ENCODE measurements at regions not wholly inside any gene's neighbourhood (a gene's known extent, or its start where the extent isn't known, plus 50 kb on each side); places are given as distances from the start of the nearest gene placed in this dataset.

- Histone ChIP-seq H2AFZ (ENCODE audit: low read length) (no peak overlapping the region), H3K56ac (replicated peaks; ENCODE audit: insufficient read length, low read depth, low read length) (no peak overlapping the region)
- no peak for FAIRE-seq
- TF ChIP-seq, protein P1, sequence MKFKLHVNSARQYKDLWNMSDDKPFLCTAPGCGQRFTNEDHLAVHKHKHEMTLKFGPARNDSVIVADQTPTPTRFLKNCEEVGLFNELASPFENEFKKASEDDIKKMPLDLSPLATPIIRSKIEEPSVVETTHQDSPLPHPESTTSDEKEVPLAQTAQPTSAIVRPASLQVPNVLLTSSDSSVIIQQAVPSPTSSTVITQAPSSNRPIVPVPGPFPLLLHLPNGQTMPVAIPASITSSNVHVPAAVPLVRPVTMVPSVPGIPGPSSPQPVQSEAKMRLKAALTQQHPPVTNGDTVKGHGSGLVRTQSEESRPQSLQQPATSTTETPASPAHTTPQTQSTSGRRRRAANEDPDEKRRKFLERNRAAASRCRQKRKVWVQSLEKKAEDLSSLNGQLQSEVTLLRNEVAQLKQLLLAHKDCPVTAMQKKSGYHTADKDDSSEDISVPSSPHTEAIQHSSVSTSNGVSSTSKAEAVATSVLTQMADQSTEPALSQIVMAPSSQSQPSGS (IDR thresholded peaks at IDR 0.05; ENCODE audit: low read length) = no peak
- TF ChIP-seq TAF7 (optimal IDR thresholded peaks at IDR 0.05; ENCODE audit: borderline replicate concordance, low read depth, low read length) = no peak
- TF ChIP-seq KDM1A (IDR thresholded peaks at IDR 0.05; ENCODE audit: borderline replicate concordance, low read length) = no peak
- no peak for TF ChIP-seq MAFK (IDR thresholded peaks at IDR 0.05; ENCODE audit: low read depth, low read length)
- no peak for TF ChIP-seq BRCA1 (IDR thresholded peaks at IDR 0.05; ENCODE audit: low read depth, low read length)
- TF ChIP-seq TEAD4 (IDR thresholded peaks at IDR 0.05; ENCODE audit: low read depth, low read length) = no peak
- no peak for TF ChIP-seq EGR1 (IDR thresholded peaks at IDR 0.05; ENCODE audit: borderline replicate concordance, low read depth, low read length)
- no peak for TF ChIP-seq TAF1 (IDR thresholded peaks at IDR 0.05; ENCODE audit: low read depth, low read length)
- TF ChIP-seq KDM4A (IDR thresholded peaks at IDR 0.05; ENCODE audit: low read depth, low read length, severe bottlenecking) = no peak
- no peak for TF ChIP-seq RBBP5 (IDR thresholded peaks at IDR 0.05; ENCODE audit: borderline replicate concordance, low read depth, low read length)
- TF ChIP-seq RXRA (IDR thresholded peaks at IDR 0.05; ENCODE audit: insufficient read depth, low read depth, low read length) = no peak
- no peak for TF ChIP-seq SRF (IDR thresholded peaks at IDR 0.05; ENCODE audit: low read depth, low read length)
- no peak for TF ChIP-seq SP2 (IDR thresholded peaks at IDR 0.05; ENCODE audit: low read length)
- no peak for TF ChIP-seq CTBP2 (IDR thresholded peaks at IDR 0.05; ENCODE audit: borderline replicate concordance, insufficient read depth, insufficient read length, low read length)
- no peak for TF ChIP-seq ASH2L (IDR thresholded peaks at IDR 0.05; ENCODE audit: low read length)
- TF ChIP-seq POLR2AphosphoS5 (IDR thresholded peaks at IDR 0.05; ENCODE audit: low read depth, low read length) = no peak
Measured at GRCh38 chr17:71068408-71068750, 899.0 kb downstream of the KCNJ2 start.

More at GRCh38 chr17:71068408-71068750, 899.0 kb downstream of the KCNJ2 start:
- Histone ChIP-seq H4K91ac (replicated peaks; ENCODE audit: insufficient read length, low read length) (no peak overlapping the region), H3K14ac (ENCODE audit: insufficient read length) (no peak overlapping the region), H3K23me2 (ENCODE audit: low read depth, low read length) (no peaks in the 10 kb centered on the region), H2BK120ac (replicated peaks; ENCODE audit: low read depth, low read length) (no peak overlapping the region), H3K9ac (replicated peaks in 1 of 4; ENCODE audit: extremely low read depth in 1 of 4, low read depth in 3 of 4, low read length in 3 of 4) (no peak overlapping the region), H3K18ac (ENCODE audit: extremely low read depth, low read length) (no peak overlapping the region), H3K4ac (replicated peaks; ENCODE audit: insufficient read length, low read depth, low read length) (no peak overlapping the region), H3K27ac (ENCODE audit: low read depth, low read length) (no peak overlapping the region), H4K5ac (ENCODE audit: insufficient read length, low read depth, low read length) (no peak overlapping the region), H3K23ac (ENCODE audit: insufficient read length) (no peak overlapping the region), H4K20me1 (replicated peaks in 1 of 2; ENCODE audit: control insufficient read depth in 1 of 2, insufficient read depth in 2 of 2, low read length in 2 of 2) (no peaks in the 10 kb centered on the region), H3K4me2 (ENCODE audit: insufficient read depth in 1 of 2, low read depth in 2 of 2, low read length in 2 of 2) (no peak overlapping the region), H4K8ac (ENCODE audit: extremely low read depth, insufficient read depth, low read length) (no peak overlapping the region), H3K4me1 (replicated peaks in 1 of 4; ENCODE audit: control insufficient read depth in 3 of 4, insufficient read depth in 4 of 4, low read length in 3 of 4) (no peaks in the 10 kb centered on the region), H2BK12ac (ENCODE audit: low read depth, low read length) (no peak overlapping the region), H3K79me1 (ENCODE audit: low read depth, low read length) (no peaks in the 10 kb centered on the region), H3K4me3 (ENCODE audit: extremely low read depth in 1 of 4, insufficient read depth in 2 of 4, low read depth in 3 of 4, low read length in 4 of 4) (no peak overlapping the region), H2BK15ac (ENCODE audit: low read length) (no peak overlapping the region), H2BK20ac (ENCODE audit: low read length) (no peak overlapping the region), H3K79me2 (ENCODE audit: control insufficient read depth in 1 of 2, insufficient read depth in 2 of 2, low read length in 2 of 2) (no peaks in the 10 kb centered on the region), H3K9me3 (ENCODE audit: insufficient read depth in 2 of 2, low read depth in 1 of 2, low read length in 1 of 2) (no peaks in the 10 kb centered on the region), H3K27me3 (replicated peaks in 1 of 4; ENCODE audit: control insufficient read depth in 3 of 4, extremely low read depth in 1 of 4, insufficient read depth in 3 of 4, low read length in 3 of 4) (no peaks in the 10 kb centered on the region), H3K36me3 (ENCODE audit: control insufficient read depth in 2 of 4, insufficient read depth in 4 of 4, low read length in 3 of 4) (no peaks in the 10 kb centered on the region), H2AK5ac (ENCODE audit: low read depth, low read length) (no peak overlapping the region), H2BK5ac (ENCODE audit: low read depth, low read length) (no peak overlapping the region)
- CTCF ChIA-PET (ENCODE audit: partially characterized antibody) = interaction anchor here (0.6 to 1.4 kb wide), 3 partner anchors 12 to 1346 kb away, joined by 3 to 5 read pairs (median 4); no protein-coding TSS in a partner anchor
- POLR2A ChIA-PET (ENCODE audit: partially characterized antibody) = no interaction called here
- DNase-seq (ENCODE audit: low read depth in 1 of 2, low spot score in 2 of 2) = no peak
